Endothelial cell of umbilical vein (primary cell): ENCODE measurements at regions not wholly inside any gene's neighbourhood (a gene's known extent, or its start where the extent isn't known, plus 50 kb on each side); places are given as distances from the start of the nearest gene placed in this dataset.

Experiments used
- BruUV-seq: library from RNA; stranded (reverse); fragments of 400-500 nt; replicated peaks from 2 replicates; lab custom pipeline; 2021; lab: Mats Ljungman, UMichigan
- CTCF ChIA-PET: fragments of 300-600, 350-600 bp; sonication (Branson Sonifier 250); formaldehyde crosslinking; loops from one replicate; lab custom pipeline; 2021; ENCODE audit warnings: antibody characterized with exemption, inconsistent platforms; lab: Charles Lee
- POLR2A ChIA-PET: fragments of 300-600, 350-600 bp; sonication (Branson Sonifier 250); formaldehyde crosslinking; loops from one replicate; lab custom pipeline; 2021; ENCODE audit warnings: antibody characterized with exemption, inconsistent platforms; lab: Charles Lee
- DNase-seq: peaks from one replicate; pipeline ENCODE4 v3.0.0-alpha.2; 2011; ENCODE audit warnings: low read depth, low spot score
- FAIRE-seq: peaks from 2 replicates; lab custom pipeline; 2011; peaks lifted over from hg19 to GRCh38; lab: Jason Lieb, UNC
- H2AFZ ChIP-seq: 2 replicates; pipeline ENCODE4 v1.6.0; 2012; ENCODE audit warnings: low read depth, low read length, control low read depth, inconsistent platforms
- H3K27ac ChIP-seq: 2 replicates; pipeline ENCODE4 v1.5.1; 2011; ENCODE audit warnings: low read depth, mild to moderate bottlenecking, control low read depth, low read length, moderate library complexity; ENCODE audit not compliant: insufficient read depth
- H3K27me3 ChIP-seq, 2 experiments: 2 replicates each; pipeline versions ENCODE4 v1.6.0 to v1.6.1; 2011; ENCODE audit warnings: low read length in 2 of 2, mixed read lengths in 1 of 2; ENCODE audit not compliant: control insufficient read depth in 2 of 2, insufficient read depth in 2 of 2
- H3K36me3 ChIP-seq, 2 experiments: 2 replicates in 1 of 2; 3 replicates in 1 of 2; pipeline ENCODE4 v1.5.1; 2011; ENCODE audit warnings: low read length in 2 of 2, mild to moderate bottlenecking in 1 of 2, moderate library complexity in 1 of 2; ENCODE audit not compliant: control insufficient read depth in 2 of 2, insufficient read depth in 2 of 2; ENCODE audit errors: extremely low read depth in 1 of 2
- H3K4me1 ChIP-seq: 3 replicates; pipeline ENCODE4 v1.5.1; 2011; ENCODE audit warnings: mild to moderate bottlenecking, low read length; ENCODE audit not compliant: control insufficient read depth, insufficient read depth; ENCODE audit errors: extremely low read depth
- H3K4me2 ChIP-seq: 2 replicates; pipeline ENCODE4 v1.6.1; 2011; ENCODE audit warnings: low read length, control low read depth, mixed read lengths; ENCODE audit not compliant: insufficient read depth
- H3K4me3 ChIP-seq, 3 experiments: fragments of 200-600 bp in 1 of 3; sonication (generic), shearing (Covaris generic) in 1 of 3; replicated peaks in 1 of 3; 2 replicates each; pipeline ENCODE4 v1.5.1; 2011 to 2016; ENCODE audit warnings: control low read depth in 3 of 3, low read length in 3 of 3, mild to moderate bottlenecking in 2 of 3, inconsistent platforms in 1 of 3, low read depth in 1 of 3, moderate library complexity in 1 of 3; ENCODE audit not compliant: insufficient read depth in 1 of 3
- H3K79me2 ChIP-seq: 2 replicates; pipeline ENCODE4 v1.6.0; 2012; ENCODE audit warnings: low read length, inconsistent platforms; ENCODE audit not compliant: control insufficient read depth, insufficient read depth
- H3K9ac ChIP-seq: replicated peaks from 2 replicates; pipeline ENCODE3; 2011; ENCODE audit warnings: low read length, control low read depth; ENCODE audit not compliant: insufficient read depth; ENCODE audit errors: extremely low read depth
- H3K9me1 ChIP-seq: replicated peaks from 3 replicates; pipeline ENCODE4 v1.6.0; 2011; ENCODE audit warnings: mild to moderate bottlenecking, low read length; ENCODE audit not compliant: control insufficient read depth, insufficient read depth; ENCODE audit errors: extremely low read depth
- H3K9me3 ChIP-seq: replicated peaks from 2 replicates; pipeline ENCODE4 v1.5.1; 2012; ENCODE audit warnings: low read length, inconsistent platforms; ENCODE audit not compliant: control insufficient read depth, insufficient read depth
- H4K20me1 ChIP-seq: replicated peaks from 2 replicates; pipeline ENCODE3; 2011; ENCODE audit warnings: mild to moderate bottlenecking, low read length; ENCODE audit not compliant: control insufficient read depth, insufficient read depth; ENCODE audit errors: extremely low read depth
- EZH2 ChIP-seq: IDR thresholded peaks from 2 replicates; pipeline ENCODE4 v1.6.1; 2012; ENCODE audit warnings: borderline replicate concordance, low read depth, mild to moderate bottlenecking, moderate library complexity, low read length, inconsistent platforms; ENCODE audit not compliant: severe bottlenecking
- FOS ChIP-seq: IDR thresholded peaks from 2 replicates; pipeline ENCODE4 v1.6.1; 2011; ENCODE audit warnings: mild to moderate bottlenecking, low read length, moderate library complexity, borderline replicate concordance; ENCODE audit not compliant: insufficient read depth
- GATA2 ChIP-seq: IDR thresholded peaks from 2 replicates; pipeline ENCODE4 v1.7.0; 2011; ENCODE audit warnings: low read depth, mild to moderate bottlenecking, moderate library complexity, mixed read lengths, low read length; ENCODE audit not compliant: insufficient read length, insufficient read depth
- JUN ChIP-seq: IDR thresholded peaks from 2 replicates; pipeline ENCODE4 v1.6.1; 2011; ENCODE audit warnings: borderline replicate concordance, low read depth; ENCODE audit not compliant: insufficient read length, insufficient read depth
- MYC ChIP-seq: IDR thresholded peaks from one replicate; pipeline ENCODE4 v1.6.1; 2011; ENCODE audit warnings: mild to moderate bottlenecking, low read depth, low read length
- POLR2A ChIP-seq: IDR thresholded peaks from 2 replicates; pipeline ENCODE4 v1.6.1; 2012; ENCODE audit warnings: low read depth, mild to moderate bottlenecking, control low read depth, low read length
- POLR2AphosphoS5 ChIP-seq: IDR thresholded peaks from 2 replicates; pipeline ENCODE4 v1.6.1; 2012; ENCODE audit warnings: low read depth, mild to moderate bottlenecking, control low read depth, low read length, moderate library complexity; ENCODE audit not compliant: insufficient read depth
- dilution Hi-C: fragments of 300-500 bp; cut with MboI; formaldehyde crosslinking; loops from one replicate; pipeline ENCODE4 v1.15.0; 2019; ENCODE audit warnings: low sequenced_read_pairs; ENCODE audit not compliant: extremely low pct_ligation_motif_present
- intact Hi-C: fragments of 100-400 bp; cut with micrococcal nuclease; formaldehyde crosslinking; loops from one replicate; pipeline ENCODE4 v1.10.0; 2022
- TF ChIP-seq, protein P1 (sequence below): IDR thresholded peaks from 2 replicates; pipeline ENCODE4 v1.6.1; 2011; ENCODE audit not compliant: insufficient read depth, insufficient read length
- TF ChIP-seq, protein P2 (sequence below), 2 donors: IDR thresholded peaks; 1 replicate in 1 of 2; 2 replicates in 1 of 2; pipeline ENCODE4 v1.5.1; 2011; ENCODE audit warnings: low read length in 2 of 2, mild to moderate bottlenecking in 2 of 2, moderate library complexity in 2 of 2, control low read depth in 1 of 2, inconsistent platforms in 1 of 2, low read depth in 1 of 2; ENCODE audit not compliant: insufficient read depth in 1 of 2; ENCODE audit errors: extremely low read depth in 1 of 2

DNA sequence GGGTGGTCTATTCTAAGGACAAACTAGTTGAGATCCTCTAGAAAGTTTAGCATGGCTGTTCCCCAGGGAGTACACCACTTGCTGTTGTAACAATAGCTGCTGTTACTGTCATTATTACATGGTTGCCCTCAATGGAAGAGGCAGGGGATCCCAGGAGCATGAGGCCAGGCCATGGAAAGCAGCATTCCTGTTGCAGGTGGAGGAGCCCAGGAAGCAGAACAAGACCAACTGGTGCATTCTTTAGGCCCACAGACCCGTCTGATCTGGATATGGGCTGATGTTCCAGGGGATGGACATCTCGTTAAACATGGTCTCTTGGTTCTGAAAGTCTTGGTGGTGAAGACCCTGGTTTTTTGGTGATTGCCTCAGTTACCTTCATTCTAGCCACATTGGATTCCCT is 109.2 kb upstream of the WSCD2 start:
- no TSS peak for BruUV-seq
- no peaks in the 10 kb centered on the region for H3K79me2 ChIP-seq
- no peaks in the 10 kb centered on the region for H3K4me1 ChIP-seq
- no peaks in the 10 kb centered on the region for H3K36me3 ChIP-seq
- no peak overlapping the region for H3K4me2 ChIP-seq
- no peaks in the 10 kb centered on the region for H3K27me3 ChIP-seq
- TF ChIP-seq GATA2, result no peak
- no peak for TF ChIP-seq MYC
- TF ChIP-seq, protein P1, sequence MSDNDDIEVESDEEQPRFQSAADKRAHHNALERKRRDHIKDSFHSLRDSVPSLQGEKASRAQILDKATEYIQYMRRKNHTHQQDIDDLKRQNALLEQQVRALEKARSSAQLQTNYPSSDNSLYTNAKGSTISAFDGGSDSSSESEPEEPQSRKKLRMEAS, result no peak
- no peak for TF ChIP-seq EZH2
- TF ChIP-seq, protein P2, sequence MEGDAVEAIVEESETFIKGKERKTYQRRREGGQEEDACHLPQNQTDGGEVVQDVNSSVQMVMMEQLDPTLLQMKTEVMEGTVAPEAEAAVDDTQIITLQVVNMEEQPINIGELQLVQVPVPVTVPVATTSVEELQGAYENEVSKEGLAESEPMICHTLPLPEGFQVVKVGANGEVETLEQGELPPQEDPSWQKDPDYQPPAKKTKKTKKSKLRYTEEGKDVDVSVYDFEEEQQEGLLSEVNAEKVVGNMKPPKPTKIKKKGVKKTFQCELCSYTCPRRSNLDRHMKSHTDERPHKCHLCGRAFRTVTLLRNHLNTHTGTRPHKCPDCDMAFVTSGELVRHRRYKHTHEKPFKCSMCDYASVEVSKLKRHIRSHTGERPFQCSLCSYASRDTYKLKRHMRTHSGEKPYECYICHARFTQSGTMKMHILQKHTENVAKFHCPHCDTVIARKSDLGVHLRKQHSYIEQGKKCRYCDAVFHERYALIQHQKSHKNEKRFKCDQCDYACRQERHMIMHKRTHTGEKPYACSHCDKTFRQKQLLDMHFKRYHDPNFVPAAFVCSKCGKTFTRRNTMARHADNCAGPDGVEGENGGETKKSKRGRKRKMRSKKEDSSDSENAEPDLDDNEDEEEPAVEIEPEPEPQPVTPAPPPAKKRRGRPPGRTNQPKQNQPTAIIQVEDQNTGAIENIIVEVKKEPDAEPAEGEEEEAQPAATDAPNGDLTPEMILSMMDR (IDR thresholded peaks at IDR 0.05; ENCODE audit: extremely low read depth in 1 of 2, insufficient read depth in 1 of 2, low read depth in 1 of 2, low read length in 2 of 2), result no peak
- no peak for TF ChIP-seq JUN
- no peak for TF ChIP-seq POLR2AphosphoS5
- TF ChIP-seq FOS, result no peak
- no peak for TF ChIP-seq POLR2A
- no peaks in the 10 kb centered on the region for H3K9me1 ChIP-seq
- dilution Hi-C loops, result no loop called here
- H2AFZ ChIP-seq, result no peak overlapping the region
- CTCF ChIA-PET, result no interaction called here
- no peak overlapping the region for H3K9ac ChIP-seq
- no peaks in the 10 kb centered on the region for H4K20me1 ChIP-seq
- DNase-seq (no peak), FAIRE-seq (no peak)
- no peak overlapping the region for H3K4me3 ChIP-seq
- H3K9me3 ChIP-seq, result no peaks in the 10 kb centered on the region
- POLR2A ChIA-PET, result no interaction called here
- intact Hi-C loops, result no loop called here
- no peak overlapping the region for H3K27ac ChIP-seq
